COLO668 (cell line): ENCODE measurements at regions not wholly inside any gene's neighbourhood (a gene's known extent, or its start where the extent isn't known, plus 50 kb on each side); places are given as distances from the start of the nearest gene placed in this dataset.
"Not testable (repeated sequence)": the region's sequence is repeated elsewhere in the genome, so short reads cannot be mapped to it uniquely, and the experiment has no call there.

Experiments used
- DNase-seq: peaks from one replicate; lab custom pipeline; 2025; ENCODE audit not compliant: unreplicated experiment; lab: John Stamatoyannopoulos, UW

DNA sequence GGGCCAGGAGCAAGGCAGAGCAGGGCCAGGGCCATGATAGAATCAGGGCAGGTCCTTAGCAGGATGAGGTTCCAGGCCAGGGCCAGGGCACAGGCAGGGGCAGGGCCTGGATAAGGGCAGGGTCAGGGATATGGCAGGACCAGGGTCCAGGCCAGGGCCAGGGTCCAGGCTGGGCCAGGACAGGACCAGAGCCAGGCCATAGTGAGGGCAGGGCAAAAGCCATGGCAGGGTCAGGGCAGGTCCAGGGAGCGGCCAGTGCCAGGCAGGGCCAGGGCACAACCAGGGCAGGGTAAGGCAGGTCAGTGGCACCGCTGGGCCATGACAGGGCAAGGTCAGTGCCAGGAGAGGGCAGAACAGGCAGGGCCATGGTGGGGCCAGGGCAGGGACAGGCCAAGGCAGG, 152.2 kb downstream of the LIPI start:
- no peak for DNase-seq

- DNase-seq, result not testable (repeated sequence)
Measured at GRCh38 chr21:14057841-14058481, 152.8 kb downstream of the LIPI start.

DNA sequence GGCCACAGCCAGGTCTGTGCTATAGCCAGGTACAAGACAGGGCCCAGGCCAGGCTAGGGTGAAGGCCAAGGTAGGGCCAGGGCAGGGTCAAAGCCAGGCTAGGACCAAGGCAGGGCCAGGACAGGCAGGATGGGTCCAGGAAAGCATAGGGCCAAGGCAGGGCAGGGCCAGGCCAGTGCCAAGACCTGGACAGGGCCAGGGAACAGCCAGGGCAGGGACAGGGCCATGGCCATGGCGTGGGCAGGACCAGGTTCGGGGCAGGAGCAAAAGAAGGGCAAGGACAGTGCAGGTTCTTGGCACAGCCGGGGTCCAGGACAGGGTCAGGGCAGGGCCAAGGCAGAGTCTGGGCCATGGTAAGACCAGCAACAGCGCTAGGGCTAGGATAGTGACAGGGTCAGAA, 153.4 kb downstream of the LIPI start:
- DNase-seq, result no peak

DNA sequence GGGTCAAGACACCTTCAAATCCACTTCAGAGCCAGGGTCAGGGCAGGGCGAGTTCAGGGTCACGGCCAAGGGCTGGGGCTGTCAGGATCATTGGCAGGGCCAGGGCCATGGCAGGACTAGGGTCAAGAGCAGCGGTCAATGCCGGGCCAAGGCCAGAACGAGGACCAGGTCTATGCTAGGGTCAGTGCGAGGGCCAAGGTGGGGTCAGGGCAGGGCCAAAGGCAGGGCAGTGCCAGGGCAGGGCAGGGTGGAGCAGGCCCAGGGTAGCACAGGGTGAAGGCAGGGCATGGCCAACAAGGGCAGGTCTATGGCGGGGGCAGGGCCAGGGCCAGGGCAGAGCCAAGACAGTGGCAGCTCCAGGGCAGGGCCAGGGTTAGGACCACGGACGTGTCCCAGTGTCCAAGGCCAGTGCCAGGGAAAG, 154.0 kb downstream of the LIPI start:
- DNase-seq, result no peak

DNA sequence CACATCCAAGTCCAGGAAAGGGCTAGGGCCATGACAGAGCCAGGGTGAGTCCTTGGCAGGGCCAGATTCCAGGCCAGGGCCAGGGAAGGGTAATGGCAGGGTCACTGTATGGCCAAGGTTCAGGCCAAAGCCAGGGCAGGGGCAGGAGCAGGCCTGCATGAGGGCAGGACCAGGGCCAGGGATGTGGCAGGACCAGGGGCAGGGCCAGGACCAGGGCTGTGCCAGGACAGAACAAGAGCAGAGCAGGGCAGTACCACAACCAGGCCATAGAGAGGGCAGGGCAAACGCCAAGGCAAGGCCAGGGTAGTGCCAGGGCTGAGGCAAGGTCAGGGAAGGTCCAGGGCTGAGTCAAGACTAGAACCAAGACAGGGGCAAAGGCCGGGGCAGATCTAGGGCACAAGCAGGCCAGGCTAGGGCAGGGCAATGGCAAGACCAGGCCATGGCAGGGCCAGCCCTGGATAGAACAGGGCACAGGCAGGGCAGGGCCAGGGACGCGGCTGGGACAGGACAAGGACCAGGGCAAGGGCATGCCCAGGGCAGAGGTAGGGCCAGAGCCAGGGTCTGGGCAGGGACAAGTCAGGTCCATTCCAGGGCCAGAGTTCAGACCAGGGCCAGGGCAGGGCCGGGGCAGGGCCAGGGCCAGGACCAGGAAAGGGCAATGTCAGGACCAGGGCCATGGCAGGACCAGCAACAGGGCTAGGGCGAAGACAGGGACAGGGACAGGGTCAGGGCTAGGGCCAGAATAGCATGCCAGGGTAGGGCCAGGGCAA, 154.8 kb downstream of the LIPI start:
- not testable (repeated sequence) for DNase-seq

DNA sequence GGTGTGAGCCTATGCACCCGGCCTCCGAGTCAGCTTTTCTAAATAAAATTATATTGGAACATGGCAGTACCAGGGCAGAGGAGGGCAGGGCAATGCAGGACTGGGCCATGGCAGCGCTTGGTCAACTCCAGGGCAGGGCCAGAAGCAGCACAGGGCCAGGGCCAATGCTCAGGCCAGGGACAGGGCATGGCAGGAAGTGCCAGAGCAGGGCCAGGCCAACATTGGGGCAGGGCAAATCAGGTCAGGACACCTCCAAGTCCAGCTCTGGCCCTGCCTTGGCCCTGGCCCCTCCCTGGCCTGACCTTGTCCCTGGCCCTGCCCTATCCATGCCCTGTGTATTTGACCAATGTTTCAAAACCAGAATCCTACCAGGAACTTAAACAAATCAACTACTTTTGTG, 156.1 kb downstream of the LIPI start:
- no peak for DNase-seq

- DNase-seq, result no peak
Measured at GRCh38 chr21:14050121-14050520, 160.6 kb downstream of the LIPI start.

- DNase-seq, result no peak
Measured at GRCh38 chr21:14046401-14046800, 164.4 kb downstream of the LIPI start.

DNA sequence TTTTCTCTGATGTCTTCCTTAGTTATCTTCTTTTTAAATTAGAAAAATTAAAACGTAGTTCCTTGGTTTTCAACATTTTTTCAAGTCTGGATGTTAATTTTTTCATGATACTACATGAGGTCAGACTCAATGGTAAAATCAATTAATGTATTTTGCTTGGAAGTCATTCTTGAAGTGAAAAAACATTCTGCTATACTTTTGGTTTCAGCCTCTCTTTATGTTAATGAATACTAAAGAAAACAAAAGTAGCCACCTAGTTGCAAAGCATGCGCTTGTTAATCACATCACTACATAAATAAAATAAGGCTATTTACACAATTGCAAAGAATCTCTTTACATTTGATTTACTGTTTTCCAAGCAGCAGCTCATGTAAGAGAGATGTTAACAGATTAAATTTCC, 170.4 kb downstream of the LIPI start:
- DNase-seq, result no peak

- DNase-seq, result not testable (repeated sequence)
Measured at GRCh38 chr21:14028619-14029018, 182.1 kb downstream of the LIPI start.

- peak; percentile 90 for DNase-seq
Measured at GRCh38 chr21:14027235-14027869, 183.4 kb downstream of the LIPI start.

DNA sequence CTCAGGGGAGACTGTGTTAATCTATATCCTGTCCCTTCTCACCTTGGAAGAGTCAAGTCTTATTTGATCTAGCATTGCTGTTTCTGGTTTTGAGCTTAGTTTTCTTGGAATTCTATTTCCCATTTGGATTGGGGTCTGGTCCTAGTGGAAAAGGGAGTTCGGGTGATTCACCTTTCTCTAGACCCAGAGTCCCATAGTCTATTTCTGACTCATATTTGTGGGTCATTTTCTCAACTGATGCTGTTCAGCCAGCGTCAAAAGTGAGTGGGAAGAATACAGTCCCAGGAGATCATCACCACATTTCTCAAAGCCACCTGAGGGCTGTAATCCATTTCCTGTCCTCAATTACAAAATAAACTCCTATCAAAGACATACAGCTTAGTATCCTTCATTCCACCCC, 190.6 kb downstream of the LIPI start:
- DNase-seq, result not testable (repeated sequence)

DNA sequence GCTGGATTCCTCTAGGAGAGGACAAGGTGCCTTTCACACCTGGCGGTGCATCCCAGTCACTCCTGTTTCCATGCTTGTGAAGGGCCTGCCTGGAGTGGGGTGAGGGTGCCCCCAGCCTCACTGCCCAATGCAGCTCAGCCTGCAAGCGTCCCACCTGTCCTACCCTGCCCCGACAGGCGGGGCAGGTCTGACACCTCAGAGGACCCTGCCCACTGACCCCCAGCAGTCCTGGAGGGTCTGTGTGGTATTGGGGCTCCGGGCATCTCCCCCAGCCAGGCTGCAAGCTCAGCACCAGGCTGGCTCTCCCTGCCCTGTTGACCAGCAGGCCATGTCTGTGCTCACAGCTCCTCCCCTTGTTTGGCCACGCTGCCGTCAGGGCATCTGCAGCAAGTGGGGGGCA, 194.9 kb downstream of the LIPI start:
- DNase-seq, result not testable (repeated sequence)

DNA sequence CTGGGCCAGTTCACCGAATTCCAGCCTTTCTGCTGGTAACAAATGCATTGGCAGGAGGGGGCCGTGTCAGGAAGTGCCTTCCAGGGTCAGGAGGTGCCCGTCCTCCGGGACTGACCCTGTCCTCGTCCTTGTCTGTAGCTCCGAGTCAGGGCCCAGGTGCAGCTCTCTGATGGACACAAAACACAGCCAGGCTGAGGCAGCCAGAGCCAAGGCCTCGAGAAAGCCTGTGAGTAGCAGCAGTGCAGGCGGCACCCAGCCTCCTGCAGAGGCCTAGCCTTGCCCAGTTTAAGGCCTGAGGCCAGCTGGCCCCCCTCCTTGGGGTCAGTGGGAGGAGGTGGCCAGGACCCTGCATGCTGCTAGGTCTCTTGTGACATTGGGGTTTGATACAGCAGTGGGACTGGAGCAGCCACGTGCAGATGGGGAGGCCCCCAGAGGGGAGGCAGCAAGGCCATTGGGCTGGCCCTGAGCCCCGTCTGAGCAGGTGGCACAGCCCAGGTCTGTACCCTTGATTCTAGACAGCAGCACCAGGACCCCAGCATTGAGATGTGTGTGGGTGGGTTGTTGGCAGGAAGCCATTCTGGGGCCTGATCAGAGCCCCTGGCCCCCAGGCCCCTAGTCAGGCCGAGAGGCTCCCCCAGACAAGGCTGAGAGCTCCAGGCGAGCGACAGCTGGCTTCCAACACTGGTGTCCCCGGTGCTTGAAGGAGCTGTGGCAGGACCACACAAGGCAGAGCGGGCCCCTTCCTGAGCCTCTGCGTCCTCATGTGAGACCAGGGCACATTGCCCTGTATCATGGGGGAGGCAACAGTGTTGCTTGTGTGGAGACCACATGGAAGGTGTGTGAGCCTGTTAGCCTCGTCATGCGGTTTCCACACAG, 196.9 kb downstream of the LIPI start:
- DNase-seq, result not testable (repeated sequence)

- DNase-seq, result no peak
Measured at GRCh38 chr21:14013056-14013603, 197.6 kb downstream of the LIPI start.

GRCh38 chr21:14012409-14012808, 198.3 kb downstream of the LIPI start:
- DNase-seq, result no peak

DNA sequence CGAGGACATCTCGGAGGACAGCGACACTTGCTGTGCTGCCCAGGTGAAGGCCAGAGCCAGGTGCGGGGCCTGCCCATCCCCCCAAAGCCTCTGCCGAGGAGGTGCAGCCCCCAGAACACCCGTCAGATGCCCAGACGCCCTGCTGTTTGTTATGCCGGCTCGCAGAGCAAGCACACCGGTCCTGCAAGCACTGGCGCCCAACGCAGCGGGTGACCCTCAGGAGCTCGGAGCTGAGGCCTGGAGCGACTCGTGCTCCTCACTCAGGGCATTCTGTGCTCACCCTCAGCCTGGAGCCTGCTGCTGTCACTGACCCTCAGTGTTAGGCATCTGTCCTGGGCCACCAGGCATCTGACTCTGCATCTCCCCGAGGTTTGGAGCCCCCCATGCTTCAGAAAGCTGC, 199.0 kb downstream of the LIPI start:
- not testable (repeated sequence) for DNase-seq

- not testable (repeated sequence) for DNase-seq
Measured at GRCh38 chr21:14011149-14011548, 199.6 kb downstream of the LIPI start.

DNA sequence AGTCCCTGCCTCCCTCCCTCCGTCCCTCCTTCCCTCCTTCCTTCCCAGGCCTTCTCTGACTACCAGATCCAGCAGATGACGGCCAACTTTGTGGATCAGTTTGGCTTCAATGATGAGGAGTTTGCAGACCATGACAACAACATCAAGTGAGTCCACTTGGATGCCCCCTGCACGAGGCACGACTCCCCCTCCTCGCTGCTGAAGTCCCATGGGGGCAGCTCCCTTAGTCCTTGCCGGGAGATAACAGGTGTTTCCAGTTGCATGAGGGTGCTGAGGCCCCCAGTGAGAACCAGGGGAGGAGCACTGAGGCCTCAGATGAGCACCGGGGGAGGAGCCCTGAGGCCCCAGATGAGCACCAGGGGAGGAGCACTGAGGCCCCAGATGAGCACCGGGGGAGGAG, 200.0 kb downstream of the LIPI start:
- DNase-seq, result no peak

- DNase-seq, result not testable (repeated sequence)
Measured at GRCh38 chr21:14009990-14010389, 200.8 kb downstream of the LIPI start.
